Panc1 (cell line): ENCODE measurements at regions not wholly inside any gene's neighbourhood (a gene's known extent, or its start where the extent isn't known, plus 50 kb on each side); places are given as distances from the start of the nearest gene placed in this dataset.

Experiments
- ATAC-seq: fragments of 200-7000 bp; cut with Tn5 transposase; 2 replicates; pipeline ENCODE4 v1.9.1; 2020; ENCODE audit warnings: mild to moderate bottlenecking, moderate library complexity
- BruUV-seq: library from RNA; stranded (reverse); fragments of 400-500 nt; replicated peaks from 2 replicates; lab custom pipeline; 2021; lab: Mats Ljungman, UMichigan
- CTCF ChIA-PET: fragments of 300-600 bp; sonication (Branson Sonifier 250); formaldehyde crosslinking; loops from one replicate; lab custom pipeline; 2022; ENCODE audit warnings: antibody characterized with exemption; lab: Charles Lee
- POLR2A ChIA-PET: fragments of 300-600 bp; sonication (Branson Sonifier 250); formaldehyde crosslinking; loops from one replicate; lab custom pipeline; 2022; ENCODE audit warnings: antibody characterized with exemption; lab: Charles Lee
- DNase-seq: peaks from one replicate; pipeline ENCODE4 v3.0.0-alpha.2; 2010; ENCODE audit warnings: low read depth, low spot score
- H3K27ac ChIP-seq: 2 replicates; pipeline ENCODE4 v1.5.1; 2011; ENCODE audit warnings: mild to moderate bottlenecking, low read length, inconsistent platforms
- H3K27me3 ChIP-seq: fragments of 200-500 bp; sonication (Bioruptor generic); 2 replicates; pipeline ENCODE4 v1.6.0; 2014; ENCODE audit warnings: low read length, inconsistent platforms; ENCODE audit not compliant: control insufficient read depth, insufficient read depth
- H3K36me3 ChIP-seq: fragments of 200-500 bp; sonication (Bioruptor generic); 2 replicates; pipeline ENCODE4 v1.5.1; 2014; ENCODE audit warnings: inconsistent platforms, mild to moderate bottlenecking, low read length, moderate library complexity; ENCODE audit not compliant: control insufficient read depth, insufficient read depth
- H3K4me1 ChIP-seq: 2 replicates; pipeline ENCODE4 v1.5.1; 2011; ENCODE audit warnings: inconsistent platforms, mild to moderate bottlenecking, low read length, moderate library complexity; ENCODE audit not compliant: control insufficient read depth, insufficient read depth
- H3K4me3 ChIP-seq, 2 experiments: 2 replicates each; pipeline ENCODE4 v1.5.1; 2011 to 2012; ENCODE audit warnings: low read depth in 2 of 2, low read length in 2 of 2, mild to moderate bottlenecking in 2 of 2, inconsistent platforms in 1 of 2, moderate library complexity in 1 of 2
- H3K9me3 ChIP-seq: fragments of 200-500 bp; sonication (Bioruptor generic); 2 replicates; pipeline ENCODE4 v1.5.1; 2014; ENCODE audit warnings: low read depth, mild to moderate bottlenecking, inconsistent platforms, low read length, moderate library complexity; ENCODE audit not compliant: control insufficient read depth, insufficient read depth
- POLR2AphosphoS5 ChIP-seq: IDR thresholded peaks from 2 replicates; pipeline ENCODE4 v1.6.1; 2012; ENCODE audit warnings: mild to moderate bottlenecking, low read depth, low read length, moderate library complexity
- SIN3A ChIP-seq: IDR thresholded peaks from 2 replicates; pipeline ENCODE4 v1.6.1; 2012; ENCODE audit warnings: low read depth, mild to moderate bottlenecking, low read length, moderate library complexity, borderline replicate concordance; ENCODE audit not compliant: insufficient read depth
- TCF7L2 ChIP-seq: IDR thresholded peaks from 2 replicates; pipeline ENCODE4 v1.6.1; 2011; ENCODE audit warnings: mild to moderate bottlenecking, low read depth, low read length, inconsistent platforms
- in situ Hi-C: cut with HindIII; loops from 2 replicates; pipeline ENCODE4 v1.10.0; 2016; ENCODE audit warnings: low sequenced_read_pairs, low pct_unique_long_range_greater_than_20kb
- intact Hi-C: fragments of 100-400 bp; cut with micrococcal nuclease; formaldehyde crosslinking; loops from one replicate; pipeline ENCODE4 v1.10.0; 2022; ENCODE audit not compliant: unreplicated experiment
- TF ChIP-seq, protein P1 (sequence below), 2 experiments: IDR thresholded peaks; 2 replicates each; pipeline ENCODE4 v1.6.1; 2011 to 2012; ENCODE audit warnings: low read depth in 2 of 2, control low read depth in 1 of 2, low read length in 1 of 2, mild to moderate bottlenecking in 1 of 2, moderate library complexity in 1 of 2; ENCODE audit not compliant: insufficient read depth in 1 of 2
- TF ChIP-seq, protein P2 (sequence below): fragments of 450-650 bp; IDR thresholded peaks from 2 replicates; pipeline ENCODE4 v1.5.1; 2017; ENCODE audit warnings: mild to moderate bottlenecking

DNA sequence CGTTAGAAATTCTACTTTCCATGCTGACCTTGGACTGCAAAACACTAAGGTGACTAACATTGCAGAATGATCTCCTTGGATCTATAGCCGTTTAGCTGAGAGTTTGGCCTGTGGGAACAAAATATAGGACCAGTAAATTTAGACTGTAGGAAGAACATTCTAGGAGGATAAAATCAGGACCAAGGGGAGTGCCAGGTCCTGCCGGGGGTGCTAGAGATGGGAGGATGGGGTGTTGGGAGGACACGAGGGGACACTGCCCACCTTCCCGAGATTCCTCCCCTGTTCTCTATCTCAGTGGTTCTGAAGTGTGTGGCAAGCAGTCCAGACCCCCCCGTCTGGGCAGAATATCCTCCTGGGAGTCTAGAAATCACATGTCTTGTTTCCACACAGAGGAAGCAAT, 445.2 kb downstream of the ZSWIM6 start:
- no peak for TF ChIP-seq SIN3A
- TF ChIP-seq, protein P1, sequence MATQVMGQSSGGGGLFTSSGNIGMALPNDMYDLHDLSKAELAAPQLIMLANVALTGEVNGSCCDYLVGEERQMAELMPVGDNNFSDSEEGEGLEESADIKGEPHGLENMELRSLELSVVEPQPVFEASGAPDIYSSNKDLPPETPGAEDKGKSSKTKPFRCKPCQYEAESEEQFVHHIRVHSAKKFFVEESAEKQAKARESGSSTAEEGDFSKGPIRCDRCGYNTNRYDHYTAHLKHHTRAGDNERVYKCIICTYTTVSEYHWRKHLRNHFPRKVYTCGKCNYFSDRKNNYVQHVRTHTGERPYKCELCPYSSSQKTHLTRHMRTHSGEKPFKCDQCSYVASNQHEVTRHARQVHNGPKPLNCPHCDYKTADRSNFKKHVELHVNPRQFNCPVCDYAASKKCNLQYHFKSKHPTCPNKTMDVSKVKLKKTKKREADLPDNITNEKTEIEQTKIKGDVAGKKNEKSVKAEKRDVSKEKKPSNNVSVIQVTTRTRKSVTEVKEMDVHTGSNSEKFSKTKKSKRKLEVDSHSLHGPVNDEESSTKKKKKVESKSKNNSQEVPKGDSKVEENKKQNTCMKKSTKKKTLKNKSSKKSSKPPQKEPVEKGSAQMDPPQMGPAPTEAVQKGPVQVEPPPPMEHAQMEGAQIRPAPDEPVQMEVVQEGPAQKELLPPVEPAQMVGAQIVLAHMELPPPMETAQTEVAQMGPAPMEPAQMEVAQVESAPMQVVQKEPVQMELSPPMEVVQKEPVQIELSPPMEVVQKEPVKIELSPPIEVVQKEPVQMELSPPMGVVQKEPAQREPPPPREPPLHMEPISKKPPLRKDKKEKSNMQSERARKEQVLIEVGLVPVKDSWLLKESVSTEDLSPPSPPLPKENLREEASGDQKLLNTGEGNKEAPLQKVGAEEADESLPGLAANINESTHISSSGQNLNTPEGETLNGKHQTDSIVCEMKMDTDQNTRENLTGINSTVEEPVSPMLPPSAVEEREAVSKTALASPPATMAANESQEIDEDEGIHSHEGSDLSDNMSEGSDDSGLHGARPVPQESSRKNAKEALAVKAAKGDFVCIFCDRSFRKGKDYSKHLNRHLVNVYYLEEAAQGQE (IDR thresholded peaks at IDR 0.05; ENCODE audit: insufficient read depth in 1 of 2, low read depth in 2 of 2, low read length in 1 of 2) = no peak
- TF ChIP-seq, protein P2, sequence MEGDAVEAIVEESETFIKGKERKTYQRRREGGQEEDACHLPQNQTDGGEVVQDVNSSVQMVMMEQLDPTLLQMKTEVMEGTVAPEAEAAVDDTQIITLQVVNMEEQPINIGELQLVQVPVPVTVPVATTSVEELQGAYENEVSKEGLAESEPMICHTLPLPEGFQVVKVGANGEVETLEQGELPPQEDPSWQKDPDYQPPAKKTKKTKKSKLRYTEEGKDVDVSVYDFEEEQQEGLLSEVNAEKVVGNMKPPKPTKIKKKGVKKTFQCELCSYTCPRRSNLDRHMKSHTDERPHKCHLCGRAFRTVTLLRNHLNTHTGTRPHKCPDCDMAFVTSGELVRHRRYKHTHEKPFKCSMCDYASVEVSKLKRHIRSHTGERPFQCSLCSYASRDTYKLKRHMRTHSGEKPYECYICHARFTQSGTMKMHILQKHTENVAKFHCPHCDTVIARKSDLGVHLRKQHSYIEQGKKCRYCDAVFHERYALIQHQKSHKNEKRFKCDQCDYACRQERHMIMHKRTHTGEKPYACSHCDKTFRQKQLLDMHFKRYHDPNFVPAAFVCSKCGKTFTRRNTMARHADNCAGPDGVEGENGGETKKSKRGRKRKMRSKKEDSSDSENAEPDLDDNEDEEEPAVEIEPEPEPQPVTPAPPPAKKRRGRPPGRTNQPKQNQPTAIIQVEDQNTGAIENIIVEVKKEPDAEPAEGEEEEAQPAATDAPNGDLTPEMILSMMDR = no peak
- TF ChIP-seq TCF7L2 = no peak
- no peak for TF ChIP-seq POLR2AphosphoS5
- CTCF ChIA-PET = no interaction called here
- POLR2A ChIA-PET = no interaction called here

DNA sequence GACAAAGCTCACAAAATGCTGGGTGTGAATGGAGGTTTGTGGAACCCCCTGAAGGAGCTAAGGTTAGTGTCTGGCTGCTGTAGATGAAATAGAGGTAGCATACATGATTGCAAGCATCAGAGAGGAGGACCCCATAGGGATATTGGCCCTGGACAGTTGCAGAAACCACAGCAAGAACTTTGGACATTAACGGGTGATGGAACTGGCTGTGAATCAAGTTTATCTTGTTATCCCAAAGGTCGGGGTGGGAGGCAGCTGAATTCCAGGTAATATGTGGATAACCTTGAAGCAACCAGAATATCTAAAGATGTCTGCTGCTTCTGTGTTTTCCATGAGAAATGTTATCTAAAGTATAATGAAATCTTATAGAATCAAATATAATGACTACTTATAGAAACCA, 447.7 kb downstream of the ZSWIM6 start:
- no peak for DNase-seq
- BruUV-seq = no TSS peak
- no peak for TF ChIP-seq SIN3A
- TF ChIP-seq, protein P1 (IDR thresholded peaks at IDR 0.05; ENCODE audit: insufficient read depth in 1 of 2, low read depth in 2 of 2, low read length in 1 of 2) = no peak
- TF ChIP-seq TCF7L2 = no peak
- TF ChIP-seq POLR2AphosphoS5 = no peak
- TF ChIP-seq, protein P2 = no peak
- Histone ChIP-seq H3K27me3 (peaks cover 24% of the 10 kb centered on the region), H3K36me3 (no peaks in the 10 kb centered on the region), H3K4me1 (no peaks in the 10 kb centered on the region), H3K4me3 (no peak overlapping the region), H3K27ac (no peak overlapping the region), H3K9me3 (no peaks in the 10 kb centered on the region)
- in situ Hi-C loops (no loop called here), intact Hi-C loops (no loop called here)
- ATAC-seq = no peak
- POLR2A ChIA-PET = no interaction called here
- CTCF ChIA-PET = no interaction called here

More for the DNA sequence above, 445.2 kb downstream of the ZSWIM6 start:
- Histone ChIP-seq H3K9me3 (no peaks in the 10 kb centered on the region), H3K4me3 (no peak overlapping the region), H3K27ac (no peak overlapping the region), H3K36me3 (no peaks in the 10 kb centered on the region), H3K27me3 (peaks cover 35% of the 10 kb centered on the region), H3K4me1 (no peaks in the 10 kb centered on the region)
- no TSS peak for BruUV-seq
- intact Hi-C loops (no loop called here), in situ Hi-C loops (no loop called here)
- DNase-seq (no peak), ATAC-seq (no peak)
